ENCODE measurements at regions not wholly inside any gene's neighbourhood (a gene's known extent, or its start where the extent isn't known, plus 50 kb on each side); places are given as distances from the start of the nearest gene placed in this dataset.

- Histone ChIP-seq H3K4me3 (replicated peaks; ENCODE audit: insufficient read depth, low read length) (no peak overlapping the region), H3K27me3 (ENCODE audit: insufficient read depth, poor library complexity, severe bottlenecking) (no peaks in the 10 kb centered on the region), H3K27ac (replicated peaks) (no peak overlapping the region)
- TF ChIP-seq CTCF (IDR thresholded peaks at IDR 0.05; ENCODE audit: insufficient read depth, low read length) (no peak), POLR2AphosphoS5 (IDR thresholded peaks at IDR 0.05; ENCODE audit: low read depth) (no peak), REST (IDR thresholded peaks at IDR 0.05; ENCODE audit: insufficient replicate concordance, low read depth) (no peak), SPI1 (IDR thresholded peaks at IDR 0.05; ENCODE audit: borderline replicate concordance, low read depth) (no peak), GABPA (IDR thresholded peaks at IDR 0.05; ENCODE audit: low read depth) (no peak)
- no peak for DNase-seq (ENCODE audit: low read depth in 1 of 2, low spot score in 1 of 2)
These were observed 217.2 kb downstream of the RFC3 start for GRCh38 chr13:34035178-34035577.

GRCh38 chr13:34035676-34036325 is 217.9 kb downstream of the RFC3 start:
- no peak overlapping the region for H3K27ac ChIP-seq (replicated peaks)
- H3K27me3 ChIP-seq (ENCODE audit: insufficient read depth, poor library complexity, severe bottlenecking), result no peaks in the 10 kb centered on the region
- no peak for DNase-seq (ENCODE audit: low read depth in 1 of 2, low spot score in 1 of 2)
- no peak overlapping the region for H3K4me3 ChIP-seq (replicated peaks; ENCODE audit: insufficient read depth, low read length)
- TF ChIP-seq REST (IDR thresholded peaks at IDR 0.05; ENCODE audit: insufficient replicate concordance, low read depth) (no peak), CTCF (IDR thresholded peaks at IDR 0.05; ENCODE audit: insufficient read depth, low read length) (no peak), GABPA (IDR thresholded peaks at IDR 0.05; ENCODE audit: low read depth) (no peak), POLR2AphosphoS5 (IDR thresholded peaks at IDR 0.05; ENCODE audit: low read depth) (no peak), SPI1 (IDR thresholded peaks at IDR 0.05; ENCODE audit: borderline replicate concordance, low read depth) (no peak)

GRCh38 chr13:34037636-34038540 is 219.9 kb downstream of the RFC3 start:
- Histone ChIP-seq H3K27ac (replicated peaks) (no peak overlapping the region), H3K27me3 (ENCODE audit: insufficient read depth, poor library complexity, severe bottlenecking) (no peaks in the 10 kb centered on the region), H3K4me3 (replicated peaks; ENCODE audit: insufficient read depth, low read length) (no peak overlapping the region)
- TF ChIP-seq POLR2AphosphoS5 (IDR thresholded peaks at IDR 0.05; ENCODE audit: low read depth), result no peak
- TF ChIP-seq GABPA (IDR thresholded peaks at IDR 0.05; ENCODE audit: low read depth), result no peak
- no peak for TF ChIP-seq REST (IDR thresholded peaks at IDR 0.05; ENCODE audit: insufficient replicate concordance, low read depth)
- TF ChIP-seq SPI1 (IDR thresholded peaks at IDR 0.05; ENCODE audit: borderline replicate concordance, low read depth), result no peak
- TF ChIP-seq CTCF (IDR thresholded peaks at IDR 0.05; ENCODE audit: insufficient read depth, low read length), result no peak
- no peak for DNase-seq (ENCODE audit: low read depth in 1 of 2, low spot score in 1 of 2)

All from HL-60 (cell line).